Fibroblast of skin of left biceps (primary cell): ENCODE measurements at regions not wholly inside any gene's neighbourhood (a gene's known extent, or its start where the extent isn't known, plus 50 kb on each side); places are given as distances from the start of the nearest gene placed in this dataset.

Source experiments
- DNase-seq, 2 experiments: peaks; one replicate each; pipeline ENCODE4 v3.0.0-alpha.2; 2013; ENCODE audit warnings: low read depth in 2 of 2

DNA sequence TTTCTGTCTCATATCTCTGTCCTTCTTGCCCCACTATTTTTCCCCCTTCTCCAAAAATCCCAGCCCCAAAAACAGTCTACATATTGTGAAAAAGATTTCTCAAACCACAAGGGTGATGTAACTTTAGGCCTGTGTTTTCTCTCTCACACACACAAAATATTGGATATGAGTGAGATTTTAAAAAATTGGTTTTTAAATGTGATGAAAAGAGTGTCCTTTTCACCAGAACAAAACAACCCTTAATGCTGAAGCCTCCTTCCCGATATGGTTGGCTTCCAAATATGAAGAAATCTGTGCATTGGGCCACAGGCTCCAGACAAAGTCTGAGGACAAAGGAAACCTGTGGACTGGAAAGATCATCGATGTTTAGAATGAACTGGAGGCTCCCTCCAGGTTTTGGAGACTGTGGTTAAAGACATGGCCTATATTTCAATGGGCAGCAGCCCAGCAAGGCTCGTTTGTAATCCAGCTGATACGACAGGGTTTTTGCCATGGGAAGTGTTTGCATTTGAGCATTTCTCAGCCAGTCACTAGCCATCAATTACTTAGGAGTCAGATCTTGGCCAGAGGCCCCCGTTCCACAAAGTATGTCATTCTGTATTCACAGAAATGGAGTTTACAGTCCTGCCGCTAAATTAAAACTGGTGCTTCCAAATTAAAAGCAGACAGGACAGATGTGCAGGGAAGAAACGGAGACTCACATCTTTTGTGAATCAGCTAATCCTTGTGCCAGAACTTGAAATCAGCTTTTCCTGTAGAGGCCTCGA lies 546.3 kb downstream of the EBF1 start:
- DNase-seq, result peak; percentile 92 to 94

GRCh38 chr5:158552241-158552640 lies 547.5 kb downstream of the EBF1 start:
- no peak for DNase-seq

DNA sequence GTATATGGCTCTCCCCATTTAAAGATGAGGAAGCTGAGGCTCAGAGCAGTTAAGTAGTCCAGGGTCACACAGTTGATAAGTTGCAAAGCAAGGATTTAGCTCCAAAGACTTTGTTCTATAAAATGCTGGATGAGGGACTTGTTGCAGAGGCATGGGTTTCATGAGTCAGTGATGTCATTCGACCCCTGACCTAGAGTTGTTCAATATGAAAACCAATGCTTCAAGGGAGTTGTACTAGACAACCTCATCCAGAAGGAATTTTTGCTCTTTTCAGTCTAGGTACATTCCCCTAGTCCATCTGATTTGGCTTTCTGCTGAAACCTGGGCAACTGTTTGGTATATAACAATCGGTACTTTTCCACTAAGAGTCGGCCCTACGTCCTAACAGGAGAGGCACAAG lies 550.4 kb downstream of the EBF1 start:
- no peak for DNase-seq

DNA sequence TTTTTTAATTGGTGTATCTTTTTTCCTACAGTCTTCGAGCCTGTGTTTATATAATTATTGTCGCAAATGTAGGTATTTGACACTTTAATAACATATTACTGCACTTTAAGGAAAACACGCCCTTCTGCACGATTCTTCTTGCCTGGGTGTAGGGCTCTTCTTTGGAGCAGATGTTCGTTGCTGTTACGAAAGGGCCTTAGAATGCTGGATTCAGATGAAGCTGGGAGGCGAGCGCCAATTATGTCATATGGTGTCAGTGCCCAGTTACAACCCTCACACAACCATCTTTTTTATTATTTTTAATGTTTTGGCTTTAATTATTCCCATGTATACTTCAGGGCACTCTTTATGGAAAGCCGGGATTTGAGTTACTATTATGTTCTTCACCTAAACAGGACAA lies 553.0 kb downstream of the EBF1 start:
- DNase-seq, result no peak

DNA sequence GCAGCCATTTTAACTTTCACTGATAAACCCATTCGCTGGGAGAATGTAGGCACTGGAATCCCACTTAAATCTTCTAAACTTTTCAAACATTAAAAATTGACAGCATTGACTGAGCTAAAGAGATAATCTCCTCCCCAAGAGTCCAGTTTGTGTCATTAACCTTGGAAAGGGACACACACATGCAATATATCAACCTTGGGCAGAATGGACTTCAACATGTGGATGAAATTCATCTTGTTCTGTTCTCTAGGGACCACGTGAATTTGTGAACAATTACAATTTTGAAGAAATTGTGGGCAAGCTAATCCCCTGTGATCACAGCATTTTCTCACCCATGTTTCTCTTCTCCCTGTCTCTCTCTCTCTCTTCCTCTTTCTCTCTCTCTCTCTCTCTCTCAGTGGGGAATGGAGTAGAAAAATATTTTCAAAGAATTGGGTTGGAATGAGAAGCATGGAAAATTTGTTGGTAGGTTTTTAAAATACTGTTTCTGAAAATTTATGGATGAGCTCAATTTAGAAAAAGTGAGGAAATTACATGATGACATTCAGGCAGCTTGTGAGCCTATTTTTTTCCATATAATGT lies 553.7 kb downstream of the EBF1 start:
- DNase-seq, result no peak

- DNase-seq, result no peak
These were observed 555.1 kb downstream of the EBF1 start for GRCh38 chr5:158544388-158545339.

DNA sequence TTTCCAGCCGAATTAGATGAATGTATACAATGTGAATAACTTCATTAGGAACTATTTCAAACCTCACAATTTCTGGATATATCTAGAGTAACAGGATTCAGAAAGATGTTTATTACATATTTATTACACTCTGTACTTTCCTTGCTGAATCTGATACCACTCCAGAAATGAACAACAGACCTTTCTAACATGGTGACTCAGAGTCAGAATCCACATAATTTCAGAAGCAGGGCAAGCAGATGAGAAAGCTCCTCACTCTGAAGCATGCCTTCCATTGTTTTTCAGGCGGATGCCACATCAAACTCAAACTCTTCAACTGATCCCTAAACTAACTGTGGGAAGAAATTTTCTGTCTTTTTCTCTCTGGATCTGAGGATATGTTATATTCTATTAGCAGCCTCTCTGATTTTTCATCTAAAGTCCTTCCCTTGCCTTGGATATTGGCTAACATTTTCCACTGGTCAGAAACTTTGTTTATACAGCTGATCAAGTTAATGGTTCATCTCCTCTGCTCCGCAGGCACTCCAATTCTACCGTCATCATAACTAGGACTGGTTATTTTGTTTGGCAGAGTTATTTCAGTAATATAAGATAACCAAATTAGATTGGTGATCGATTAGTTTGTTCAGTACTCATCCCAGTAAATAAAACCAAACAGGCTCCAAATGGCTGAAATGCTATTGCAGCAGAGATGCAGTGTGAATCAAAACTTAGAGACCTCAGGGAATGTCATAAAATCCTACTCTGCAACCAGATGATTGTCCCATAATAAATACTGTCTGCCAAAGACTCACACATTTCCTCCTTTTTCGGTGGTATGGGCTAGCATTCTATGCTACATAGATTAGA lies 556.0 kb downstream of the EBF1 start:
- DNase-seq, result peak in 1 of 2 experiments; percentile 26

DNA sequence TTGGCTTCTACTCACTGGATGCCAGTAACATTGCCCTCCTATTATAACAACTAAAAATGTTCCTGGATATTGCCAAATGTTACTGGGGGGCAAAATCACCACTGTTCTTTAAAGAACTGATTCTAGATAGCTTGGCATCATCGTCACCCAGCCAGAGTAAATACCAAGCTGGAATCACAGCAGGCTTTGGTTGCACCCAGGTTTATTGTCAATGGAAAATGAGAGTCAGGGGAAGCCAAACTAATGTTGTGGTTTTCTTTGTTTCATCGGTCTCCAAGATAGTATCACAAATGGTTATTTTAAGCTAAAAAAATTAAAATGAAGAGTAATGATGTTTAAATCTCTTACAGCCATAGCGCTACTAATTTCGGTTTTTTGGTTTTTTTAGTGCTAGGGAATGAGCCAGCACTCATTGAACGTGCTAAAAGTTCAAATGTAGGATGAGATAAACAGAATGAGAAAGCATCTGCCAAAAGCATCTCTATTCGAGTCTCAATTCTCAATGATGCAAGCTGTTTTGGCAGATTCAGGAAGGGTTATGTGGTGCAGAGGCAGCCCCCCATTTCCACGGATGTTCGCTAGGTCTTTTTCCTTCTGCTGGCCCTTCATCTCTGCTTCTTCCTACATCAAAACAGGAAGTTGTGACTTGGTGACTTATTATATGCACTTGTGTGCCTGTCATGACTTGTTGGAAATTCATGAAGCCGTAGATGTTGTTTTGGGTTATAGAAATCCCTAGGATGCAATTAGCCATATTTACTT lies 558.0 kb downstream of the EBF1 start:
- DNase-seq, result no peak

DNA sequence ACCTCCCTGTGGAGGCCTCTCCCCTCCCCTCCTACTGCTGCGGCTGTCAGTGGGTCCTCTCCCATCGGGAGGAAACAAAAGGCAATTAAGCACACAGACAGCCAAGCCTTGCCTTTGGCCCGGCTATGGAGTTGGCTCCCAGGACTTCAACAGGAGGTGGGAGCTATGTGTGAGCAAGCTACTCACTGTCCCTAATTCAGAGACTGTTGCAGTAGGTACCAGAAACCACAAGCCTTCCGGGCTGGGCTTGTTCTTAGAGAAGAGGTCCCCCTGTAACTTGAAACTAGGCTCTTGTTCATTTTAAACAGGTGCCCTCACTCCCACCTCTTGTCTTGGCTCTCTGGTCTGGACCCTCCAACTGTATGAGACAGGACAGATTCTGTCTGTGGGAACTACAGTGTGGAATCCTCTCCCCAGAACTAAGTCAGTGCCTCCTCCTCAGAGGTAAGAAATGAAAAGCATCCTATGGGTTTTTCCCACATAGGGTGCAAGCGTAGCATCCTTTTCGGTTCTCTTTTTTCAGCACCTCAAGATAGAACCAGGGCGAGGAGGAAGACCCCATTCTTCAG lies 561.1 kb downstream of the EBF1 start:
- no peak for DNase-seq

DNA sequence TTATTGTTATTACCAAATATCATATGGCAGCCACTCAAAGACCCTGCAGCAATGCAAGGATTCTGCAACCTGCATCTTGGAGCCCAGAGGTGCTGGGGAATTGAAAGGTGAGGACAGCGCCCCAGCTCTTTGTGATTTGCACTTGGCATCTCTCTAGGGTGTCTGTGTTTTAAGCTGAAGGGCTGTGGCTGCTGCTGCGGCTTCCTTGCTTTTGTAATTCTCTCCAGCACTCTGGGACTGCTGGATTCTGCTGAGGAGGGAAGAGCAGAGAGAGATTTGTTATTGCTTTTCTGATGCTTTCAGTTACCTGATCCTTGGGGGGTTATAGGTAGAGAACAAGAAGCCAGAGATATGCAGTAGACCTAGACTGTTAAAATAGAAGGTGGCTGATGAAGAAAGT lies 562.4 kb downstream of the EBF1 start:
- DNase-seq, result no peak

- DNase-seq, result no peak
These were observed 565.5 kb downstream of the EBF1 start for GRCh38 chr5:158534203-158534602.

GRCh38 chr5:158532739-158533138 lies 567.0 kb downstream of the EBF1 start:
- DNase-seq, result no peak

- DNase-seq, result no peak
These were observed 567.9 kb downstream of the EBF1 start for GRCh38 chr5:158531860-158532259.

DNA sequence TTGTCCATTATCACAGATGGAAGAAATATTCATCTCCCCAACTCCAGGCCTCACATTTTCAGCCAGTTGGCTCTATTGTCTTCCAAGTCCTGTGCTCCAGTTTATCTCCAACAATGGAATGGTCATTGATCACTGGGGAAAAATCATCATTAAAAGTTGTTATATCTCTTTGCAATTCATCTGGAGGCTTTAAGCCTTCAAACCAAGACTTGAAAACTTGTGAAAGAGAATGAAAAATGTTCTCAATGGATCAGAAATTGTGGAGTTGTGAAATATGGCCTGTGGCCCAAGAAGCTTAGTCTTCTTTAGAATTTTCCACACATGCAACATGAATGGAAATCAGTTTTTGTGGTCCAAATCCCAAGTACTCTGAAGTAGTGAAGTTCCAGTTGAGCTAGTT lies 569.6 kb downstream of the EBF1 start:
- DNase-seq, result no peak

DNA sequence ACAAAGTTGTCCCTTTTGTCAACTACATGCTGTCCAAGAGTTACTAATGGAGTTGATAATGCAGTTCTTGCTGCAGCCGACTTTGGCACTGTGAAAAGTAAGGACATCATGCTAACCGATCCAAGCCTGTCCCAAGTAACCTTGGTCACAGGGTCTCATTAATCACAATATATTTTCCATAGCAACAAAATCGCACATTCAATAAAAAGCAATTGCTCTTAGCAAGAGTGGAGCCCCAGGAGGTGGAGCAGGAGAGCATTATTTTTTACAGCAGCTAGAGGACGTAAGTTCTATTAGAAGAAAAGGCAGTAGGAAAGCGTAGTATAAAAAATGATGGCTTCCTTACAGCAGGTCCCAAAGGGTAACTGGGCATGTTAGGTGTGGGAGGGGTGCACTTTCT lies 570.3 kb downstream of the EBF1 start:
- no peak for DNase-seq

GRCh38 chr5:158525663-158526062 lies 574.1 kb downstream of the EBF1 start:
- DNase-seq, result no peak

DNA sequence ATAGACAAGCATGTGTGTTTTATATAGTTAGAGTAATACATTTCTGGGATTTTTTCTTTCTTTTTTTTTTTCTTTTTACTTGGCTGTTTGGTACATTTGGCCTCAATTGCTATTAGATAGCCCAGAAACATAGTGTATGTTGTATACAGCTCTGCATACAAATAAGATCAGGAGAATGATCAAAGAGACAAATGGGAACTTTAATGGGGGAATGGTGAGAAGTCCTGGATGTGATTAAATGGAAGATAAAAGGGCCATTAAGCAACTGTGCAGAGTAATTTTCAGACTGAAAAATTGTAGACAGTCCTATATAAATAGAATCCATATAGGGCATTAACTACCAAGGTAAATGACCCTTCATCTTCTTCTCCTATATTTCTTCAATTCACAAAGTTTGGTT lies 575.6 kb downstream of the EBF1 start:
- no peak for DNase-seq

- DNase-seq, result peak; percentile 68 to 72
These were observed 576.9 kb downstream of the EBF1 start for GRCh38 chr5:158522776-158523175.

DNA sequence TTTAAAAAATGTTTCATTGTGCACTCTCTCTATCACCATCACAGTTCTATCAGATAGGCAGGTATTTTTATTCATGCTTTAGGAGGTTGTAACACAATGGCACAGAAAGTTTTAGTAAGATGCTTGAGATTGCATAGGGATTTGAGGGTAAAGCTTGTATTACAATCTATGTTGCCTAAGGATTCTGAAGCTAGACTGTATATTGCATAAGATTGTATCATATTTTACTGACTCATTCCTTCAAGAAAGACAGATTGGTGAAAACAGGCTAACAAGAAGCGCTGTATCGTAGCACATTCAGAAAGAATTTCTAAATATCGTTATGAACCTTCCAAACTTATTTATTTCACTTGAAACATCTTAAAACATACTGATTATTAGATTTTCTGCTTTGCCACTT lies 577.7 kb downstream of the EBF1 start:
- peak; percentile 60 to 69 for DNase-seq

DNA sequence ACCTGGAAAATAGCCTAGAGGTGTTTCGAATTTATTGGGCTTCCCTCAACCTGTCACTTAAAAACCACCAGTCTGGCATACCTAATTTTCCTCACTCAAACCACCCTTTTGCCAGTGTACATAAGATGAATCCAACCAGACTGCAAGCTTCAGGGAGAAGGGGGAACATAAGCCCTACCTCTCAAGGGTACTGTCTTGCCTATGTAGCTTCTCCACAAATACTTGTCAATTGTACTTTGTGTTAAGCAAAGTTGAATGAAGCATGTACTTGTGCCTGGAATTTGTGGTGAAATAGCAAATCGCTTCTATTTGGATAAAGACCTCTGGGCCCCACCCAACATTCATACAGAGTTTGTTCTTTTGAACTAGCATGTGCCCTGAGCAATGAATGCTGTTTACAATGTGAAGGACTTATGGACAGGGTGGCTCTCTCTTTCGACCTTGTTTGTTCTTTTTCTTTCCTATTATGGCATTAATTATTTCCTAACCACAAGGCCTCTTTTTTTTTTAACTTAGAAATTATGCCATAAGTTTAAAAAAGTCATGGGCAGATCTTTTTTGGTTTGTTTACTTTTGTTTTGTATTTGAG lies 580.2 kb downstream of the EBF1 start:
- no peak for DNase-seq
